GM23248 (cell line): ENCODE measurements at regions not wholly inside any gene's neighbourhood (a gene's known extent, or its start where the extent isn't known, plus 50 kb on each side); places are given as distances from the start of the nearest gene placed in this dataset.
A peak's percentile ranks its signal among the peaks of the same experiment; 100 is the strongest.

ENCODE experiments used
- DNase-seq: peaks from one replicate; pipeline ENCODE4 v3.0.0-alpha.2; 2015
- H2AFZ ChIP-seq: fragments of 200-600 bp; sonication (generic); 2 replicates; pipeline ENCODE4 v1.6.1; 2016; ENCODE audit warnings: antibody characterized with exemption
- H3F3A ChIP-seq: fragments of 200-600 bp; sonication (generic); 2 replicates; pipeline ENCODE4 v1.6.1; 2016; ENCODE audit warnings: mild to moderate bottlenecking, antibody characterized with exemption, mixed run types; ENCODE audit not compliant: insufficient read depth
- H3K27ac ChIP-seq: fragments of 200-600 bp; sonication (generic); 2 replicates; pipeline ENCODE4 v1.5.1; 2016; ENCODE audit warnings: mild to moderate bottlenecking
- H3K27me3 ChIP-seq: fragments of 200-600 bp; sonication (generic); replicated peaks from 2 replicates; pipeline ENCODE4 v1.6.1; 2016; ENCODE audit warnings: mild to moderate bottlenecking; ENCODE audit not compliant: insufficient read depth
- H3K36me3 ChIP-seq: fragments of 200-600 bp; sonication (generic); 2 replicates; pipeline ENCODE4 v1.6.1; 2016; ENCODE audit warnings: low read depth, mild to moderate bottlenecking
- H3K4me1 ChIP-seq: fragments of 200-600 bp; sonication (generic); 2 replicates; pipeline ENCODE4 v1.6.1; 2016; ENCODE audit warnings: mild to moderate bottlenecking; ENCODE audit not compliant: insufficient read depth
- H3K4me2 ChIP-seq: fragments of 200-600 bp; sonication (generic); one replicate; pipeline ENCODE4 v1.6.1; 2016; ENCODE audit warnings: mild to moderate bottlenecking; ENCODE audit not compliant: unreplicated experiment
- H3K4me3 ChIP-seq: fragments of 200-600 bp; sonication (generic); 2 replicates; pipeline ENCODE4 v1.5.1; 2016; ENCODE audit warnings: mild to moderate bottlenecking
- H3K79me2 ChIP-seq: fragments of 200-600 bp; sonication (generic); 2 replicates; pipeline ENCODE4 v1.6.1; 2016; ENCODE audit warnings: mild to moderate bottlenecking; ENCODE audit not compliant: insufficient read depth
- H3K9ac ChIP-seq: fragments of 200-600 bp; sonication (generic); 2 replicates; pipeline ENCODE4 v1.6.1; 2016; ENCODE audit warnings: mild to moderate bottlenecking
- H3K9me2 ChIP-seq: fragments of 200-600 bp; sonication (generic); 2 replicates; pipeline ENCODE4 v1.6.1; 2016; ENCODE audit warnings: mixed run types, mild to moderate bottlenecking, moderate library complexity; ENCODE audit not compliant: insufficient read depth
- H3K9me3 ChIP-seq: fragments of 200-600 bp; sonication (generic); one replicate; pipeline ENCODE4 v1.6.1; 2017; ENCODE audit warnings: low read depth
- H4K20me1 ChIP-seq: fragments of 200-600 bp; sonication (generic); 2 replicates; pipeline ENCODE4 v1.6.0; 2016; ENCODE audit not compliant: insufficient read depth
- EZH2 ChIP-seq: fragments of 200-600 bp; sonication (generic); IDR thresholded peaks from 2 replicates; pipeline ENCODE4 v1.6.1; 2018; ENCODE audit warnings: antibody characterized with exemption, mild to moderate bottlenecking; ENCODE audit not compliant: insufficient read depth, poor library complexity, severe bottlenecking
- EZH2phosphoT487 ChIP-seq: fragments of 200-600 bp; sonication (generic); IDR thresholded peaks from 2 replicates; pipeline ENCODE4 v1.6.1; 2018; ENCODE audit warnings: antibody characterized with exemption, moderate library complexity, mild to moderate bottlenecking, low read depth; ENCODE audit not compliant: insufficient read depth
- WGBS, 2 experiments: methylation state at CpG; one replicate each; pipeline ENCODE4 v1.1.6; 2015 to 2017; ENCODE audit warnings: low lambda C conversion rate in 2 of 2, low coverage in 1 of 2; ENCODE audit errors: missing lambda C conversion rate in 2 of 2; 5-methylcytosine and 5-hydroxymethylcytosine counted together
- in situ Hi-C: fragments of 300-500 bp; cut with MboI; formaldehyde crosslinking; loops from 2 replicates; pipeline ENCODE4 v1.15.0; 2020

DNA sequence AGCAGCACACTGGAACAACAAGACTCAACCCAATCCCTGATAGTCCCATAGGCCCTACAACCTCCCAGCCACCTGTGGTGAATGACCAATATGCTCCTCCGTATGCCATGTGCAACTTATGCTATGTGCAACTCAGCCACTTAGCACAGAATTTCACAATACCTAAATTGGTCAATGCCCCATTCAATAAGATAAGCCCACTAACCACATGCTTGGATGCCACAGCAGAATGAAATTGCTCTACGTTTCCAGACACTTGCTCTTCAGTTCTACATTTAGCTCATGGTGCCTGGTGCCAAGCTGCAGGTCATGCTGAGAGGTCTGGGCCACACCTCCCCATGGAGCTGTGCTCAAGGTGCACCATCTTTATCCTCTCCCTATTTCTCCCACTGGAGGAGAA lies 159.8 kb downstream of the EN1 start:
- Histone ChIP-seq H2AFZ (no peak overlapping the region), H3F3A (no peaks in the 10 kb centered on the region), H3K4me2 (no peak overlapping the region), H3K27ac (no peak overlapping the region), H3K4me1 (0 out of 2 replicates have a peak, but pooled peaks cover 8% of the 10 kb centered on the region), H3K9me2 (no peaks in the 10 kb centered on the region), H3K9me3 (no peaks in the 10 kb centered on the region), H4K20me1 (no peaks in the 10 kb centered on the region), H3K4me3 (no peak overlapping the region), H3K27me3 (no peaks in the 10 kb centered on the region), H3K36me3 (no peaks in the 10 kb centered on the region), H3K9ac (no peak overlapping the region), H3K79me2 (no peaks in the 10 kb centered on the region)
- 70 to 84% methylated on average over 2 of the region's 2 CpGs for WGBS, 2 experiments
- in situ Hi-C loops: no loop called here
- DNase-seq: no peak
- TF ChIP-seq EZH2phosphoT487: no peak
- TF ChIP-seq EZH2: no peak

DNA sequence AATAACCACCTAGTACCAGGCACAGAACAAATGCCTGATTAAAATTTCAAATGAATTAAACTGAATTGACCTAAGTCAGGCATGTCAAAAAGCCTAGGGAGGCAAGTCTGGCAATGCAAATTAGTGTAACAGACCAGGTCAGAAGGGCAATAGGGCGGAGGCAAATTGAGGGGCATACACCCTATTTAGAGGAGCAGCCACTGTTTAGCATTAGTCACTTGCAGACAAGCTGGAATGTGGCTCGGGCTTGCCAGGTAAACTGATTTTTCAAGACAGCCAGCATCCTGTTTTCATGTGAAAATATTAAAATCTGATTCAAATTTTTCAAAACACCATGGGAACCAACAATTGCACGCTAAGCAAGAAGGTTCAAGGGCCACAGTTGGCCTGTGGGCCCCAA lies 160.3 kb downstream of the EN1 start:
- H2AFZ ChIP-seq: no peak overlapping the region
- H3K4me1 ChIP-seq: 0 out of 2 replicates have a peak, but pooled peaks cover 8% of the 10 kb centered on the region
- H3K4me3 ChIP-seq: no peak overlapping the region
- H3K27me3 ChIP-seq: no peaks in the 10 kb centered on the region
- no peaks in the 10 kb centered on the region for H4K20me1 ChIP-seq
- no peak for DNase-seq
- no peak overlapping the region for H3K4me2 ChIP-seq
- no peaks in the 10 kb centered on the region for H3K9me3 ChIP-seq
- H3K79me2 ChIP-seq: no peaks in the 10 kb centered on the region
- no peaks in the 10 kb centered on the region for H3K36me3 ChIP-seq
- WGBS, 2 experiments: 81 to 84% methylated on average over 3 of the region's 3 CpGs
- H3F3A ChIP-seq: no peaks in the 10 kb centered on the region
- H3K9ac ChIP-seq: no peak overlapping the region
- no peak overlapping the region for H3K27ac ChIP-seq
- TF ChIP-seq EZH2phosphoT487 (no peak), EZH2 (no peak)
- in situ Hi-C loops: no loop called here
- H3K9me2 ChIP-seq: no peaks in the 10 kb centered on the region

DNA sequence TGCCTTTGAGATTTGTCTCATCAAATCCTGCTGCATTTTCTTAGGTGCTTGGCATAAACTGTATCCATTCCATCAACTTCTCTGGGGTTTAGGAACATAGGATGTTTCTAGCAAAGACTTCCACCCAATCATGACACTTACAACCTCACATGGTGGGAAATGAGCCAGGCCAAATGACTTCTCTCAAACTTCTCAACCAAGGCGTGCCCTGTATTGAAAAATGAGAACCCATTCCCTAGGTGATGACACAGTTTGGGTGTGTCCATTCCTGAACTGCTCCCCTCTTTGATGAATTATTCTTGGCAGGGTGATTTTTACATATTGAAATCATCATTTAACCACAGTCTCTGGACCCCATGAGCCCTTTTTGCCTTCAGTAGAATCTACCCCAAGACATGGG lies 161.1 kb downstream of the EN1 start:
- no peak overlapping the region for H3K9ac ChIP-seq
- H3K4me1 ChIP-seq: 0 out of 2 replicates have a peak, but pooled peaks cover 8% of the 10 kb centered on the region
- in situ Hi-C loops: no loop called here
- H3K4me2 ChIP-seq: no peak overlapping the region
- DNase-seq: peak; percentile 73
- no peaks in the 10 kb centered on the region for H3K79me2 ChIP-seq
- H3K27ac ChIP-seq: no peak overlapping the region
- no peaks in the 10 kb centered on the region for H4K20me1 ChIP-seq
- TF ChIP-seq EZH2phosphoT487: no peak
- TF ChIP-seq EZH2: no peak
- H3K9me2 ChIP-seq: no peaks in the 10 kb centered on the region
- no peaks in the 10 kb centered on the region for H3K9me3 ChIP-seq
- no peak overlapping the region for H3K4me3 ChIP-seq
- 43 to 57% methylated on average over 1 of the region's 1 CpG for WGBS, 2 experiments
- no peaks in the 10 kb centered on the region for H3F3A ChIP-seq
- H3K27me3 ChIP-seq: no peaks in the 10 kb centered on the region
- H3K36me3 ChIP-seq: no peaks in the 10 kb centered on the region
- no peak overlapping the region for H2AFZ ChIP-seq

DNA sequence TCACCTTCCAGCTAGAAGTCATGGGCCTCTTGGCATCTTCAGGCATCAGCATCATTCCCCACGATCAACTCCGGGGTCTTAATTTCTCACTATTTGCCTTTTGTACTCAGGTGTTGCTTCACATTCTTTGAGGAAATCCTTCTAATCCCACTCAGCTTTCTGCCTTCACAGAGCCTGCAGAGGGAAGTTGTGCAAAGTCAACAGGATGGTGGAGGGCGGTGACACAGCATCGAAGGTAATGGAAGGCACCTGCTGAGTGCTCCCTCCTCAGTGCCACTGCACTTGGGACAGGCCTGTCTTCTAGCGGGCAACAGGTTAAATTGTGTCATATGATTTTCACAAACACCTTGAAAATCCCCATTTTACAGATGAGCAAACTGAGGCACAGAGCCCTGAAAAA lies 164.0 kb downstream of the EN1 start:
- Histone ChIP-seq H3K79me2 (no peaks in the 10 kb centered on the region), H4K20me1 (no peaks in the 10 kb centered on the region), H3K4me1 (0 out of 2 replicates have a peak, but pooled peaks cover 8% of the 10 kb centered on the region), H3K9ac (no peak overlapping the region), H3K27ac (no peak overlapping the region), H3K4me3 (no peak overlapping the region), H3K36me3 (no peaks in the 10 kb centered on the region), H2AFZ (no peak overlapping the region), H3K4me2 (no peak overlapping the region), H3F3A (no peaks in the 10 kb centered on the region), H3K9me3 (no peaks in the 10 kb centered on the region), H3K9me2 (no peaks in the 10 kb centered on the region), H3K27me3 (no peaks in the 10 kb centered on the region)
- TF ChIP-seq EZH2: no peak
- no peak for TF ChIP-seq EZH2phosphoT487
- 97 to 98% methylated on average over 5 of the region's 5 CpGs for WGBS, 2 experiments
- no peak for DNase-seq
- in situ Hi-C loops: no loop called here

DNA sequence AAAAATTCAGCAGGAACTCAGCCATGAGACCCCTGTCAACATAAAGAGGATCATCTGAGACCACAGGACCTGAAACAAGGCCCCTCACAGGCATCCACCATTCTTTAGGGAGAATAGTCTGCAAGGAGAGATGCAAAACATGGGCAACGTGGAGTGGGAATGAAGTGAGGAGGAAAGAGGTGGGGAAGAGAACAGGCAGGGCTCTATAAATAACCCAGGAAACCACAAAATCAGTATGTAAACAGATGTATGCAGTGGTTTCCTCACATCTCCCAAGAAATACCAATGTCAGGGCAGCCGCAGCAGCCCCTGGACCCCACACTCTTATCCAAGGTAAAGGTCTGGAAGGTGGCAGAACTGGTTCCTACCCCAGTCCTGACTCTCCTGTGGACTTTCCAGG lies 168.5 kb downstream of the EN1 start:
- Histone ChIP-seq H4K20me1 (no peaks in the 10 kb centered on the region), H3K79me2 (no peaks in the 10 kb centered on the region), H3K4me2 (no peak overlapping the region), H3K27ac (no peak overlapping the region), H3K9me2 (no peaks in the 10 kb centered on the region), H3K36me3 (no peaks in the 10 kb centered on the region), H3K4me3 (no peak overlapping the region), H3K4me1 (no peaks in the 10 kb centered on the region), H2AFZ (no peak overlapping the region), H3K27me3 (no peaks in the 10 kb centered on the region), H3K9me3 (no peaks in the 10 kb centered on the region), H3F3A (no peaks in the 10 kb centered on the region), H3K9ac (no peak overlapping the region)
- 79 to 85% methylated on average over 2 of the region's 2 CpGs for WGBS, 2 experiments
- in situ Hi-C loops: no loop called here
- no peak for TF ChIP-seq EZH2phosphoT487
- no peak for TF ChIP-seq EZH2
- no peak for DNase-seq
